HG02943 (cell line): ENCODE measurements at regions not wholly inside any gene's neighbourhood (a gene's known extent, or its start where the extent isn't known, plus 50 kb on each side); places are given as distances from the start of the nearest gene placed in this dataset.
A peak's percentile ranks its signal among the peaks of the same experiment; 100 is the strongest.
"Not testable (repeated sequence)": the region's sequence is repeated elsewhere in the genome, so short reads cannot be mapped to it uniquely, and the experiment has no call there.

Source experiments
- ATAC-seq: cut with Tn5 transposase; IDR thresholded peaks from one replicate; pipeline ENCODE4 v1.9.1; 2021; ENCODE audit warnings: mild to moderate bottlenecking, low read depth, moderate library complexity; ENCODE audit not compliant: unreplicated experiment

DNA sequence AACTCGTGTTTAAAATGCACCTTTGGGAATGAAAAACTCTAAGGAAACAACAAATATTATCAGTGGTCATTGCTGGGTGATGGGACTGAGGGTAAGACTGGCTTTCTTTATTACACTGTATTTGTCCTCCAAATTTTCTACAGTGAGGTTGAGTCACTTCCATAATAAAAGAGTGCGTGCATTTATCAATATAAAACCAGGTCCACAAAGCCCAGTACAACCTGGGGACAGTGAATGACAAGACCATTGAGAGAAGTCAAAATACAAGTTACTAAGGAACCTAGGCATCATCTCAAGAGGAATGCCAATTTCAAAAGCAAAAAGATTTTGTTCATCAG lies 76.4 kb downstream of the MAGED4 start:
- no peak for ATAC-seq

GRCh38 chrX:52261463-52262194 lies 76.9 kb downstream of the MAGED4 start:
- peak; percentile 96 for ATAC-seq

GRCh38 chrX:52262195-52262546 lies 77.5 kb downstream of the MAGED4 start:
- peak; percentile 8 for ATAC-seq

DNA sequence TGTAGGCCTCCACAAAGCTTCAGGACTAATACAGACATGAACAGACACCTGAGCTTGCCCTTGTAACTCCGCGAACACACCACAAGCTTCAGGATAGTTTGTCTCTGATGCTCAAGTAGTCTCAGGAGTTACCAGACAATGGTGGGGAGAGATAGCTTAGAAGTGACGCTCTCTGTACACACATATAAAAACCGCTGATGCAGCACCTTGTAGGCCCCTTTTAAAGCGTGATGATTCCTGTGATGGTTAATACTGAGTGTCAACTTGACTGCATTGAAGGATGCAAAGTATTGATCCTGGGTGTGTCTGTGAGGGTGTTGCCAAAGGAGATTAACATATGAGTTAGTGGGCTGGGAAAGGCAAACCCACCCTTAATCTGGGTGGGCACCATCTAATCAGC lies 78.7 kb downstream of the MAGED4 start:
- no peak for ATAC-seq

DNA sequence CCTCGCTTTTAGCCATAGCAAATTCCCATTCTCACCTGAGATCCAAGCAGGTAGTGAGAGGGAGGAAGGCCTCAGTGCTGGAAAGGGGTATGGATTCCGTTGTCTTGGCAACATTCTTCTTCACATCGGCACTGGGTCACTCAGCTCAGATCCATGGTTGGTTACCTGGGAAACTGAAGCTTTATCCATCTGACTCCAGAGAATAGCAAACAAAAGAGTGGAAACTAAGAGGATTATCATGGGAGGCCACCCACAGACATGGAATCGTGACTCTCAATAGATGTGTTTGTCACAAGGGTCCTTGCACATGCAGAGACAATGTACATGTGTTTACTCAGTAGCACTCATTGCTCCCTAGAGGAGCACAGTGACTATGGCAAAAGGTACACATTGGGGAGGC lies 81.0 kb downstream of the MAGED4 start:
- no peak for ATAC-seq

- not testable (repeated sequence) for ATAC-seq
Measured at GRCh38 chrX:52268502-52268901, 83.8 kb downstream of the MAGED4 start.

DNA sequence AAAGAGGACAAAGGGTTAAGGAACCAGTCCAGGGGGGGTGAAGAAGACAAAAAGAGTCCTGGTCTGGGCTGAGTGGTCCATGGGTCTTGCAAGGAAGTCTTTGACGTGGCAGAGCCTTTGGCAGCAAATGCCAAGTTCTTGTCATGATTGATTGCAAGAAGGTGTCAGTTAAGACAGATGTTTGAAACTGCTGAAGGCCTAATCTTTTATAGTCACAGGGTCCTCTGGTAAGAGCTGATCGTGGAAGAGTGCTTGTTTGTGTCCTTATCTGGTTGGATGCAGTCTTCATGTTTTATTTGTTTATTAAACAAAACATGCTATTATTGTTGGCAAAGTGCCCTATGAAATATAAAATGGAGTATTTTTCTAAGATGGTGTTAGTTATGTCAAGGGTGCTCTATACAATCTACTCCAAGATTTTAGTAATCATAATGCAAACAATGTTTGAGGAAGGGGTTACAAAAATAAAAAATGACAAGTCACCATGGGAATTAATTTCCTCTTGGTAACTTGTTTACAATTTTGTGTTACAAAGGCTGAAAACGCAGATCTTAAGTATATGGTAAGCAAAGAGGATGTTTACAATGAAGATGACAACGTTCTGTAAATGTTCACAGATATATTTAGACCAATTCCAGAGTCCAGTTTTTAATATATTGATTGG lies 85.9 kb downstream of the MAGED4 start:
- no peak for ATAC-seq

DNA sequence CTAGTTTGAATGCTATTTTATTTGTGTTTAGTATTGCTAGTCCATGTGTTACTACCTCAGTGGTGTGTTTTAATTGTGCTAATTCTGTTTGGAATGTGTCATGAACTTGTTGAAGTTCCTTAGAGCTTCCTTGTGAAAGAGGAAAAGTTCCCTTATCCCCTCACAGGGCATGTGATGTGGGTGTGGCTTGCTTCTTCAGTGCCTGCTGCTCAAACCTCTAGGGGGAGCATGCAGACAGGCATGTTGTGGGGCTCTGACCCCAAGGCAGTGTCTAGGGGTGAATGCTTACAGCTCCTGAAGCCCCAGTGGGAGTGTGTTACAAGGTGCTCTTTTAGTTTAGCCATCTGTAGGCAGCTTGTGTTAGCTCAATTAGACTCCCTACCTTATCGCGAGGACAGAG lies 86.5 kb downstream of the MAGED4 start:
- ATAC-seq: no peak

GRCh38 chrX:52277666-52278065 lies 91.2 kb upstream of the XAGE2 start:
- no peak for ATAC-seq

DNA sequence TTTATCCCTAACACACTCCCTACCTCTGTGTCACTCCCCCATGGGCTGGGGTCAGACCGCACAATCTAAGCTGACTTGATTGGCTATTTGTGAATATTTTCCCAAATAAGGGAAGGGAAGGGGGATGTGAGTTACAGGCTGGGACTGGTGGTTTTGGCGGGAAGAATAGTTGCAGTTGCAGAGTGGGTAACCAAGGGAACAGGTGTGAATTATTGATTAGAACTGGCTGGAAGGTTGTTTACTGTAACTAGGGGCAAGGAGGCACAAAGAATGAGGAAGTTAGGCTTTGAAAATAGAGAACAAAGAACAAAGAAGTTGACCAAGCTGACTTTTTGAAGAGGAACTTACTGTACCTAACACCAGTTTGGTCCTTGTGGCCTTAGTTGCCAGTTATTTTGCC lies 88.0 kb upstream of the XAGE2 start:
- ATAC-seq: no peak

GRCh38 chrX:52284865-52285264 lies 84.0 kb upstream of the XAGE2 start:
- no peak for ATAC-seq

GRCh38 chrX:52298968-52299367 lies 69.9 kb upstream of the XAGE2 start:
- not testable (repeated sequence) for ATAC-seq

DNA sequence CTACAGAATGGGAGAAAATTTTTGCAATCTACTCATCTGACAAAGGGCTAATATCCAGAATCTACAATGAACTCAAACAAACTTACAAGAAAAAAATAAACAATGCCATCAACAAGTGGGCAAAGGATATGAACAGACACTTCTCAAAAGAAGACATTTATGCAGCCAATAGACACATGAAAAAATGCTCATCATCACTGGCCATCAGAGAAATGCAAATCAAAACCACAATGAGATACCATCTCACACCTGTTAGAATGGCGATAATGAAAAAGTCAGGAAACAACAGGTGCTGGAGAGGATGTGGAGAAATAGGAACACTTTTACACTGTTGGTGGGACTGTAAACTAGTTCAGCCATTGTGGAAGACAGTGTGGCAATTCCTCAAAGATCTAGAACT lies 60.3 kb upstream of the XAGE2 start:
- not testable (repeated sequence) for ATAC-seq
